Calu3 (cell line): ENCODE measurements at regions not wholly inside any gene's neighbourhood (a gene's known extent, or its start where the extent isn't known, plus 50 kb on each side); places are given as distances from the start of the nearest gene placed in this dataset.
"Not testable (repeated sequence)": the region's sequence is repeated elsewhere in the genome, so short reads cannot be mapped to it uniquely, and the experiment has no call there.

Experiments
- BruUV-seq: library from RNA; stranded (reverse); fragments of 400-500 nt; replicated peaks from 2 replicates; lab custom pipeline; 2021; lab: Mats Ljungman, UMichigan
- CTCF ChIA-PET: fragments of 300-600 bp; sonication (Branson Sonifier 250); formaldehyde crosslinking; loops from one replicate; lab custom pipeline; 2022; ENCODE audit warnings: antibody characterized with exemption; lab: Charles Lee
- DNase-seq: peaks from one replicate; pipeline ENCODE4 v3.0.0; 2022
- H3K27ac Mint-ChIP-seq: one replicate; pipeline ENCODE4 v1.8.0; 2022; ENCODE audit warnings: mixed read lengths; ENCODE audit not compliant: unreplicated experiment
- H3K27me3 Mint-ChIP-seq: one replicate; pipeline ENCODE4 v1.8.0; 2022; ENCODE audit warnings: mixed read lengths; ENCODE audit not compliant: unreplicated experiment
- H3K36me3 Mint-ChIP-seq: one replicate; pipeline ENCODE4 v1.8.0; 2022; ENCODE audit warnings: mild to moderate bottlenecking, moderate library complexity, mixed read lengths; ENCODE audit not compliant: insufficient read depth, unreplicated experiment
- H3K4me1 Mint-ChIP-seq: one replicate; pipeline ENCODE4 v1.8.0; 2022; ENCODE audit warnings: mild to moderate bottlenecking, low read depth, mixed read lengths; ENCODE audit not compliant: unreplicated experiment
- H3K4me3 Mint-ChIP-seq: one replicate; pipeline ENCODE4 v1.8.0; 2022; ENCODE audit warnings: mild to moderate bottlenecking, low read depth, moderate library complexity, mixed read lengths; ENCODE audit not compliant: unreplicated experiment
- H3K9me3 Mint-ChIP-seq: one replicate; pipeline ENCODE4 v1.8.0; 2022; ENCODE audit warnings: low read depth, mixed read lengths; ENCODE audit not compliant: unreplicated experiment
- intact Hi-C: fragments of 100-400 bp; cut with micrococcal nuclease; formaldehyde crosslinking; loops from one replicate; pipeline ENCODE4 v1.10.0; 2022; ENCODE audit not compliant: unreplicated experiment
- TF ChIP-seq, protein P1 (sequence below): fragments of 200-600 bp; IDR thresholded peaks from one replicate; pipeline ENCODE4 v1.8.0; 2022; ENCODE audit warnings: antibody characterized with exemption; ENCODE audit not compliant: unreplicated experiment

DNA sequence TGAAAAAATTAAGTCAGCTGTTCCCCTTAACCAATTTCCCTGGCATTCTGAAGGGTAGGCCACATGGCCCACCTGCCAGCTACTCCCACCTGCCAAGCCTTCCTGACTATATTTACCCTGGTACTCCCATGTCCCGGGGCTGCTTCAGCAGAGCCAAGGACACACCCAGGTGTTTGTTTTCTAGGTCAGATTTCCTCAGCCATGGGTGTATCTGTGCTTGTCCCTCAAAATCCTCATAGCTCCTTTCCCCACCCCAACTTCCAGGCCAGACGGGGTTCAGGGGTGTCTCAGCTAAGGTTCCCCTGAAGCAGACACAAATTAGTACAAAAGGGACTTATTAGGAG lies 139.4 kb upstream of the CDYL start:
- H3K4me3 Mint-ChIP-seq: no peak overlapping the region
- no peaks in the 10 kb centered on the region for H3K4me1 Mint-ChIP-seq
- no peaks in the 10 kb centered on the region for H3K27me3 Mint-ChIP-seq
- TF ChIP-seq, protein P1, sequence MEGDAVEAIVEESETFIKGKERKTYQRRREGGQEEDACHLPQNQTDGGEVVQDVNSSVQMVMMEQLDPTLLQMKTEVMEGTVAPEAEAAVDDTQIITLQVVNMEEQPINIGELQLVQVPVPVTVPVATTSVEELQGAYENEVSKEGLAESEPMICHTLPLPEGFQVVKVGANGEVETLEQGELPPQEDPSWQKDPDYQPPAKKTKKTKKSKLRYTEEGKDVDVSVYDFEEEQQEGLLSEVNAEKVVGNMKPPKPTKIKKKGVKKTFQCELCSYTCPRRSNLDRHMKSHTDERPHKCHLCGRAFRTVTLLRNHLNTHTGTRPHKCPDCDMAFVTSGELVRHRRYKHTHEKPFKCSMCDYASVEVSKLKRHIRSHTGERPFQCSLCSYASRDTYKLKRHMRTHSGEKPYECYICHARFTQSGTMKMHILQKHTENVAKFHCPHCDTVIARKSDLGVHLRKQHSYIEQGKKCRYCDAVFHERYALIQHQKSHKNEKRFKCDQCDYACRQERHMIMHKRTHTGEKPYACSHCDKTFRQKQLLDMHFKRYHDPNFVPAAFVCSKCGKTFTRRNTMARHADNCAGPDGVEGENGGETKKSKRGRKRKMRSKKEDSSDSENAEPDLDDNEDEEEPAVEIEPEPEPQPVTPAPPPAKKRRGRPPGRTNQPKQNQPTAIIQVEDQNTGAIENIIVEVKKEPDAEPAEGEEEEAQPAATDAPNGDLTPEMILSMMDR: no peak
- DNase-seq: no peak
- CTCF ChIA-PET: no interaction called here
- H3K9me3 Mint-ChIP-seq: peaks cover 7% of the 10 kb centered on the region
- BruUV-seq: no TSS peak
- intact Hi-C loops: no loop called here
- H3K36me3 Mint-ChIP-seq: no peaks in the 10 kb centered on the region
- H3K27ac Mint-ChIP-seq: no peak overlapping the region

- Mint-ChIP-seq H3K27ac (no peak overlapping the region), H3K36me3 (no peaks in the 10 kb centered on the region), H3K4me3 (no peak overlapping the region), H3K9me3 (peaks cover 7% of the 10 kb centered on the region), H3K4me1 (no peaks in the 10 kb centered on the region), H3K27me3 (no peaks in the 10 kb centered on the region)
- BruUV-seq: no TSS peak
- CTCF ChIA-PET: no interaction called here
- TF ChIP-seq, protein P1: no peak
- intact Hi-C loops: no loop called here
- DNase-seq: no peak
These were observed 139.9 kb upstream of the CDYL start for GRCh38 chr6:4636191-4636880.

- BruUV-seq: no TSS peak
- no peak for DNase-seq
- no peaks in the 10 kb centered on the region for H3K4me1 Mint-ChIP-seq
- peaks cover 7% of the 10 kb centered on the region for H3K9me3 Mint-ChIP-seq
- CTCF ChIA-PET: no interaction called here
- no peak overlapping the region for H3K27ac Mint-ChIP-seq
- no peaks in the 10 kb centered on the region for H3K27me3 Mint-ChIP-seq
- no peaks in the 10 kb centered on the region for H3K36me3 Mint-ChIP-seq
- intact Hi-C loops: no loop called here
- TF ChIP-seq, protein P1: no peak
- H3K4me3 Mint-ChIP-seq: no peak overlapping the region
These were observed 140.5 kb upstream of the CDYL start for GRCh38 chr6:4635666-4636065.

- DNase-seq: no peak
- Mint-ChIP-seq H3K27ac (no peak overlapping the region), H3K27me3 (no peaks in the 10 kb centered on the region), H3K4me1 (no peaks in the 10 kb centered on the region), H3K36me3 (no peaks in the 10 kb centered on the region), H3K4me3 (no peak overlapping the region), H3K9me3 (peaks cover 7% of the 10 kb centered on the region)
- TF ChIP-seq, protein P1: no peak
- intact Hi-C loops: no loop called here
- BruUV-seq: no TSS peak
- CTCF ChIA-PET: no interaction called here
These were observed 143.8 kb upstream of the CDYL start for GRCh38 chr6:4632421-4632820.

GRCh38 chr6:4629789-4630188 lies 146.4 kb upstream of the CDYL start:
- H3K4me1 Mint-ChIP-seq, H3K4me3 Mint-ChIP-seq, BruUV-seq, H3K36me3 Mint-ChIP-seq, CTCF ChIA-PET, H3K27me3 Mint-ChIP-seq, H3K27ac Mint-ChIP-seq, DNase-seq, H3K9me3 Mint-ChIP-seq, intact Hi-C loops: not testable (repeated sequence)
